ENCODE measurements at regions not wholly inside any gene's neighbourhood (a gene's known extent, or its start where the extent isn't known, plus 50 kb on each side); places are given as distances from the start of the nearest gene placed in this dataset.
"Not testable (repeated sequence)": the region's sequence is repeated elsewhere in the genome, so short reads cannot be mapped to it uniquely, and the experiment has no call there.

- no peaks in the 10 kb centered on the region for H3K79me2 ChIP-seq (ENCODE audit: control insufficient read depth, insufficient read depth, low read length)
- ChIA-PET POLR2A (no interaction called here), CTCF (no interaction called here)
- Mint-ChIP-seq H3K9me3 (ENCODE audit: insufficient read depth) (no peaks in the 10 kb centered on the region), H3K27me3 (peaks cover 1% of the 10 kb centered on the region), H3K4me3 (no peak overlapping the region), H3K27ac (no peak overlapping the region), H3K4me1 (no peaks in the 10 kb centered on the region)
- H2AFZ ChIP-seq (ENCODE audit: insufficient read depth, low read depth, low read length, poor library complexity, severe bottlenecking) = no peak overlapping the region
- no peaks in the 10 kb centered on the region for H4K20me1 ChIP-seq (ENCODE audit: control insufficient read depth, insufficient read depth, low read length, poor library complexity, severe bottlenecking)
- H3K4me1 ChIP-seq (ENCODE audit: control insufficient read depth in 2 of 2, insufficient read depth in 2 of 2, low read length in 2 of 2) = no peaks in the 10 kb centered on the region
- intact Hi-C loops (cut with micrococcal nuclease) = no loop called here
- no CpG with 5 or more reads among the region's 2 CpGs for WGBS (ENCODE audit: insufficient coverage)
- no peak overlapping the region for H3K27ac ChIP-seq (ENCODE audit: low read length in 2 of 2)
- H3K27me3 ChIP-seq (replicated peaks in 1 of 4; ENCODE audit: control extremely low read depth in 1 of 4, control insufficient read depth in 3 of 4, insufficient read depth in 4 of 4, low read length in 3 of 4) = peaks cover 0 to 2% (median 0%) of the 10 kb centered on the region in 4 experiments
- DNase-seq (no peak), ATAC-seq (ENCODE audit: low read depth) (no peak)
- no peak overlapping the region for H3K9ac ChIP-seq (ENCODE audit: low read length)
- H3K9me3 ChIP-seq (ENCODE audit: control extremely low read depth in 1 of 3, control insufficient read depth in 2 of 3, insufficient read depth in 1 of 3, low read length in 2 of 3) = no peaks in the 10 kb centered on the region
- no peak overlapping the region for H3K4me3 ChIP-seq (ENCODE audit: control extremely low read depth in 1 of 5, extremely low read depth in 1 of 5, insufficient read depth in 1 of 5, low read depth in 2 of 5, low read length in 4 of 5)
- no peak overlapping the region for H3K4me2 ChIP-seq (replicated peaks; ENCODE audit: low read depth, low read length, poor library complexity, severe bottlenecking)
- no peaks in the 10 kb centered on the region for H3K36me3 ChIP-seq (replicated peaks in 1 of 2; ENCODE audit: control extremely low read depth in 1 of 2, control insufficient read depth in 1 of 2, extremely low read depth in 1 of 2, insufficient read depth in 2 of 2, low read length in 1 of 2)
- TF ChIP-seq EZH2 (IDR thresholded peaks at IDR 0.05; ENCODE audit: borderline replicate concordance, insufficient read depth, low read depth, low read length, poor library complexity, severe bottlenecking) (no peak), CTCF (IDR thresholded peaks at IDR 0.05) (no peak)
These were observed 449.9 kb upstream of the PIK3R1 start for GRCh38 chr5:67765697-67766096.

- WGBS (ENCODE audit: insufficient coverage) = 98% methylated on average over 10 of the region's 10 CpGs
- CTCF ChIA-PET; H3K79me2 ChIP-seq (ENCODE audit: control insufficient read depth, insufficient read depth, low read length); H3K9ac ChIP-seq (ENCODE audit: low read length); H3K27ac Mint-ChIP-seq; H3K4me1 ChIP-seq (ENCODE audit: control insufficient read depth in 2 of 2, insufficient read depth in 2 of 2, low read length in 2 of 2); ATAC-seq (ENCODE audit: low read depth); H3K4me3 ChIP-seq (ENCODE audit: control extremely low read depth in 1 of 5, extremely low read depth in 1 of 5, insufficient read depth in 1 of 5, low read depth in 2 of 5, low read length in 4 of 5); H3K4me2 ChIP-seq (replicated peaks; ENCODE audit: low read depth, low read length, poor library complexity, severe bottlenecking); H3K27me3 Mint-ChIP-seq; H3K27ac ChIP-seq (ENCODE audit: low read length in 2 of 2); DNase-seq; H3K36me3 ChIP-seq (replicated peaks in 1 of 2; ENCODE audit: control extremely low read depth in 1 of 2, control insufficient read depth in 1 of 2, extremely low read depth in 1 of 2, insufficient read depth in 2 of 2, low read length in 1 of 2); H3K27me3 ChIP-seq (replicated peaks in 1 of 4; ENCODE audit: control extremely low read depth in 1 of 4, control insufficient read depth in 3 of 4, insufficient read depth in 4 of 4, low read length in 3 of 4); H4K20me1 ChIP-seq (ENCODE audit: control insufficient read depth, insufficient read depth, low read length, poor library complexity, severe bottlenecking); H3K9me3 Mint-ChIP-seq (ENCODE audit: insufficient read depth); intact Hi-C loops (cut with micrococcal nuclease); H3K4me1 Mint-ChIP-seq; H3K4me3 Mint-ChIP-seq; POLR2A ChIA-PET; H3K9me3 ChIP-seq (ENCODE audit: control extremely low read depth in 1 of 3, control insufficient read depth in 2 of 3, insufficient read depth in 1 of 3, low read length in 2 of 3); H2AFZ ChIP-seq (ENCODE audit: insufficient read depth, low read depth, low read length, poor library complexity, severe bottlenecking): not testable (repeated sequence)
These were observed 457.8 kb upstream of the PIK3R1 start for GRCh38 chr5:67757771-67758170.

Measured in B cell (primary cell).